Adrenal gland (tissue), 5 donors: ENCODE measurements at regions not wholly inside any gene's neighbourhood (a gene's known extent, or its start where the extent isn't known, plus 50 kb on each side); places are given as distances from the start of the nearest gene placed in this dataset.

Source experiments
- CTCF ChIP-seq, 6 experiments: fragments of 450-650 bp in 4 of 6; fragments of 200-600 bp in 2 of 6; sonication (generic) in 1 of 6; IDR thresholded peaks; 1 replicate in 5 of 6; 2 replicates in 1 of 6; pipeline versions ENCODE4 v1.5.1 to v1.8.0; 2016 to 2021; ENCODE audit warnings: antibody characterized with exemption in 6 of 6, mild to moderate bottlenecking in 2 of 6, moderate library complexity in 1 of 6
- POLR2A ChIP-seq, 2 donors: fragments of 450-650 bp; IDR thresholded peaks; one replicate each; pipeline ENCODE4 v1.6.1; 2017; ENCODE audit warnings: antibody characterized with exemption in 2 of 2, mild to moderate bottlenecking in 2 of 2, moderate library complexity in 1 of 2
- donor health status: DM: no; HTN: no; CAD: no.

GRCh38 chr4:54553001-54553400, 104.8 kb upstream of the KIT start:
- TF ChIP-seq POLR2A (IDR thresholded peaks at IDR 0.05) (no peak), CTCF (IDR thresholded peaks at IDR 0.05) (no peak)
